Progenitor cell of endocrine pancreas (in vitro differentiated cells): ENCODE measurements at regions not wholly inside any gene's neighbourhood (a gene's known extent, or its start where the extent isn't known, plus 50 kb on each side); places are given as distances from the start of the nearest gene placed in this dataset.

Experiments used
- DNase-seq: peaks from one replicate; pipeline ENCODE4 v3.0.0; 2021; ENCODE audit warnings: low spot score; ENCODE audit not compliant: unreplicated experiment
- H3K27ac Mint-ChIP-seq: 2 replicates; pipeline ENCODE4 v1.8.0; 2021; ENCODE audit warnings: mild to moderate bottlenecking, moderate library complexity, mixed read lengths
- H3K27me3 Mint-ChIP-seq: 2 replicates; pipeline ENCODE4 v1.8.0; 2021; ENCODE audit warnings: mixed read lengths
- H3K36me3 Mint-ChIP-seq: 2 replicates; pipeline ENCODE4 v1.8.0; 2022; ENCODE audit warnings: mixed read lengths; ENCODE audit not compliant: insufficient read depth
- H3K4me1 Mint-ChIP-seq: 2 replicates; pipeline ENCODE4 v1.8.0; 2021; ENCODE audit warnings: low read depth, mixed read lengths
- H3K4me3 Mint-ChIP-seq: 2 replicates; pipeline ENCODE4 v1.8.0; 2021; ENCODE audit warnings: low read depth, mild to moderate bottlenecking, moderate library complexity, mixed read lengths
- H3K9me3 Mint-ChIP-seq: 2 replicates; pipeline ENCODE4 v1.8.0; 2021; ENCODE audit warnings: low read depth, mixed read lengths
- TF ChIP-seq, protein P1 (sequence below): fragments of 200-600 bp; sonication (generic); IDR thresholded peaks from one replicate; pipeline ENCODE4 v1.5.0; 2021; ENCODE audit warnings: antibody characterized with exemption, mild to moderate bottlenecking; ENCODE audit not compliant: unreplicated experiment

DNA sequence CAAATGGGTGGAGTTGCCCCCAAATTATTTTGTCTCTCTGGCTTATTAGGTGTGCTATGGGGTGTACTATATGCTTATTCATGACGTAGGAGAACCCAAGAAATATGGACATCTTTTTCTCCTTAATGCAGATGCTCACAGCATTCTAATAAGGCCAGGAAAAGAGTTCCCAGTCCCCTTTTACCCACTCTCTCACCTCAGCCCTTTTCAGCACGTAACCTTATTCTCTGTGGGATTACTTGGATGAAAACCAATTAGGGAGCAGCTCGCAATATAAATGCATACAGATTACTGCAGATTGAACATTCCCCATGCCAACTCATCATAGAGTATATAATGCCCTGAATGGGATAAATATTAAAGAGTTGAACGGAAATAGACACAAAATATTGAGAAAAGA is 891.2 kb upstream of the POU3F3 start:
- Mint-ChIP-seq H3K4me3 (no peak overlapping the region), H3K4me1 (peaks cover 6% of the 10 kb centered on the region), H3K9me3 (peaks cover 4% of the 10 kb centered on the region), H3K36me3 (no peaks in the 10 kb centered on the region), H3K27me3 (peaks cover 4% of the 10 kb centered on the region), H3K27ac (no peak overlapping the region)
- no peak for DNase-seq
- TF ChIP-seq, protein P1, sequence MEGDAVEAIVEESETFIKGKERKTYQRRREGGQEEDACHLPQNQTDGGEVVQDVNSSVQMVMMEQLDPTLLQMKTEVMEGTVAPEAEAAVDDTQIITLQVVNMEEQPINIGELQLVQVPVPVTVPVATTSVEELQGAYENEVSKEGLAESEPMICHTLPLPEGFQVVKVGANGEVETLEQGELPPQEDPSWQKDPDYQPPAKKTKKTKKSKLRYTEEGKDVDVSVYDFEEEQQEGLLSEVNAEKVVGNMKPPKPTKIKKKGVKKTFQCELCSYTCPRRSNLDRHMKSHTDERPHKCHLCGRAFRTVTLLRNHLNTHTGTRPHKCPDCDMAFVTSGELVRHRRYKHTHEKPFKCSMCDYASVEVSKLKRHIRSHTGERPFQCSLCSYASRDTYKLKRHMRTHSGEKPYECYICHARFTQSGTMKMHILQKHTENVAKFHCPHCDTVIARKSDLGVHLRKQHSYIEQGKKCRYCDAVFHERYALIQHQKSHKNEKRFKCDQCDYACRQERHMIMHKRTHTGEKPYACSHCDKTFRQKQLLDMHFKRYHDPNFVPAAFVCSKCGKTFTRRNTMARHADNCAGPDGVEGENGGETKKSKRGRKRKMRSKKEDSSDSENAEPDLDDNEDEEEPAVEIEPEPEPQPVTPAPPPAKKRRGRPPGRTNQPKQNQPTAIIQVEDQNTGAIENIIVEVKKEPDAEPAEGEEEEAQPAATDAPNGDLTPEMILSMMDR, result no peak

DNA sequence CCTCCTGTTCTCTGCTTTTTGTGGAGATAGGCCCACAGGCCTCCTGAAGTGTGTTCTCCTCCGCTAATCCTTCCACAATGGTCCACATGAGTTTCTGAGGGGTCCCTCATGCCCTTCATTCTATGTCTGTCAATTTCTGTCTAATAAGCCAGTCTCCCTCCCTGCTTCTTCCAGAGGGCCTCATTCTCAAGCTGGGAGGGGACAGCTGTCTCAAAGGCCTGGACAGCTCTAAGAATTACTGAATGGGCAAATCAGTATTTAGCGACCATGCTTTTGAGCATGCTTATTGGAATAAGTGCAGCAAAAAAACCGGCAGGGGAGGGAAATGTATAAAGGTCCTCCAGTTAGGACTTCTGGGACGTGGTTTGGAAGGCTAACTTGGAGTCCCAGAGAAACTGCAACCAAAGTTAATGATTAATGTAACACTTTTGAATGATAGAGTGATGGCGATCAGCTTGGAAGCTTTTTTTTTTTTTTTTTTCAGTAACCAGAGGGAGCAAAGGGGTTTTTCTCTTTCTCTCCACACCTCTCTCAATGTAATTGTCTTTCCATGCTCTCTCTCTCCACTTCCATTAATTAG is 890.7 kb upstream of the POU3F3 start:
- peaks cover 4% of the 10 kb centered on the region for H3K27me3 Mint-ChIP-seq
- no peak for DNase-seq
- no peak overlapping the region for H3K27ac Mint-ChIP-seq
- no peaks in the 10 kb centered on the region for H3K36me3 Mint-ChIP-seq
- H3K4me1 Mint-ChIP-seq, result peaks cover 6% of the 10 kb centered on the region
- TF ChIP-seq, protein P1, result no peak
- peaks cover 4% of the 10 kb centered on the region for H3K9me3 Mint-ChIP-seq
- no peak overlapping the region for H3K4me3 Mint-ChIP-seq

DNA sequence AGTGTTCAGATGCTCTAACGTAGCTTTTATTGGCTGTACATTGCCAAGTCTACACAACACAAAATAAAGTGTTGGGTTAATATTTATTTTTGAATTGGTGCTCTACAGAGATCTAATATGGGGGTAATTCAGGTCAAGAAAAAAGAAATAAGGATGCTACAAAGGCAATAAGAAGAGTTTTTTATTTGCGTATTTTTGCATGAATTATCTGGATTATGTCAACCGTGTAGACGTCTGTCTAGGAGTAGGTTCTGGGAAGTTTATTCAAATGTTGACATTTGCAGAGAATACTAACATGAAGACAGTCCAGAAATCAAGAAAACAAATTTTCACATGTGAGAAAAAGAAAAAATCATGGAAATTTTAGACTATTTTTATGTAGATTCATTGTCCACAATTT is 876.7 kb upstream of the POU3F3 start:
- Mint-ChIP-seq H3K36me3 (no peaks in the 10 kb centered on the region), H3K4me1 (no peaks in the 10 kb centered on the region), H3K27me3 (no peaks in the 10 kb centered on the region), H3K27ac (no peak overlapping the region), H3K9me3 (no peaks in the 10 kb centered on the region), H3K4me3 (no peak overlapping the region)
- TF ChIP-seq, protein P1, result no peak
- DNase-seq, result no peak

DNA sequence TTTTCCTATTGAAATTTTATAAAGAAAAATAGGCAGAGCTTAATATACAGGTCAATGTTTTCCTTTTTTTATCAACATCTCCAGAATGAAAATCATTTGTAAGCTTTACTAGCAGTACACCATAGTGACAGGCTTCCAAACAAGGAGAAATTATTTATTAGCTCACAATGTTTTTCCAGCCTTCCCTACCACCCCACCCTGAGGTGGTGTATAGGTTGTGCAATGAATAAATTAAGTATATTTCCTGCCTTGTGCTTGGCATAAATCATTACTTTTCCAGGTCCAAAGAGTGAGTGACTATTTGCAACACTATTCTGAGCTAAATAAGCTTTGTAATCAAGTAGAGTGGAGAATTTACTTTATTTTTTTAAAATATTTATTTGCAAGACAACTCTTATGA is 876.2 kb upstream of the POU3F3 start:
- no peak for DNase-seq
- Mint-ChIP-seq H3K4me3 (no peak overlapping the region), H3K27ac (no peak overlapping the region), H3K36me3 (no peaks in the 10 kb centered on the region), H3K27me3 (no peaks in the 10 kb centered on the region), H3K9me3 (no peaks in the 10 kb centered on the region), H3K4me1 (peaks cover 4% of the 10 kb centered on the region)
- TF ChIP-seq, protein P1, result no peak

DNA sequence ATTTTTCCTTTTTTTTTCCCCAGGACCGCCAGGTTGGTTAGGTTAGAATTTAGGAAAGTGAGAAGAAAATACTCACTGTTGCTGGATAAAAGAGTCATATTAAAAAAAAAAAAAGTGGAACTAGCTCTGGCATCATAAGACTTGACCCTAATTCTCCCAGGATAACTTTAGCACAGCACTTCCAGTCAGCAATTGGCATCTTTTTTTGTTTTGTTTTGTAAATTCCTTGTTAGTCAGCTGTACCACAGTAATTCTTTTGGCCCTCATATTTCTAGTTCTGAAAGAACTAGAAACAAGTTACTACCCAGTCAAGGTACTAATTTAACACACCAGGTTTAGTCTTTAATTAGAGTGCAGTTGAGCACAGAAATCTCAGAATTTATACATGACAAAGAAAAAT is 873.5 kb upstream of the POU3F3 start:
- Mint-ChIP-seq H3K4me1 (peaks cover 4% of the 10 kb centered on the region), H3K36me3 (no peaks in the 10 kb centered on the region), H3K27me3 (no peaks in the 10 kb centered on the region), H3K27ac (no peak overlapping the region), H3K9me3 (no peaks in the 10 kb centered on the region), H3K4me3 (no peak overlapping the region)
- TF ChIP-seq, protein P1, result no peak
- no peak for DNase-seq
